GM18505 (cell line): ENCODE measurements at regions not wholly inside any gene's neighbourhood (a gene's known extent, or its start where the extent isn't known, plus 50 kb on each side); places are given as distances from the start of the nearest gene placed in this dataset.
"Not testable (repeated sequence)": the region's sequence is repeated elsewhere in the genome, so short reads cannot be mapped to it uniquely, and the experiment has no call there.

Experiments used
- ATAC-seq: cut with Tn5 transposase; IDR thresholded peaks from one replicate; pipeline ENCODE4 v1.9.1; 2021; ENCODE audit not compliant: unreplicated experiment
- POLR2A ChIP-seq: IDR thresholded peaks from 4 replicates; pipeline ENCODE4 v1.6.1; 2011; ENCODE audit warnings: borderline replicate concordance; ENCODE audit not compliant: insufficient read depth, insufficient read length; ENCODE audit errors: extremely low read depth

DNA sequence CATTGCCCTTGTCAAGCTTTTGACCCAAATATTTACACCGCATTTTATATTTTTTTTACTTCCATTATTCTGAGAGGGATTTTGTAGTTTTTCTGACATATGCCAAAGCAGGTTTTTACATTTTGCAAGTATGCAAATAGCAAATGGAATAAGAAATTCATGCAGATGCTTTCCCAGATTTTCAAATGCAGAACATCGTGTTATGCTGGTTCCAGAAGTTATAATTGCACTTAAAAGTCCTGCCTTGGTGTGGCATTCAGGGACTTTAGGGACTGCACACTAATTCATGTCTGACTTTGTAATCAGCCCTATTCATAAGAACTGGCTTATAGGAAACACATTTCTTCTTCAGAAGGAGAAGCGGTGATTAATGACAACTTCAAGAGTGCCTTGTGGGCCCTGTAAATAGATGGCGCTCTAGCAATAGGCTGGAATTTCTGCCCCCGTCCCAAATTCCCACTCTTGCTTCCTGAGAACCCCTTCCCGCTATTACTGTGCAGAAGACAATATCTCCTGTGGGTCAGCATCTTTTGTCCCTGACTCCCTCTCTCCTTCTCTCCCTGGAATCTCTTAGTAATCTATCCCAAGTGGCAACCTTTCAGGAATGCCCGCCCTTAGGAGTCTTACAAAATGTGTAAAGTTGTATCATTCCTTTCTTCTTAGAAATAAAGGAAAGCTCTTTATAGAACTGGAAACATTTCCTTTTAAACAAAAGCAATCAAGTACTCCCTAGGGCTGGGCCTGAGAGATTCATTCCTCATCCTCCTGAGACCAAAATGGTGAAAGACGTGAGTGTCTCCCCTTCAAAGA, 264.0 kb downstream of the INHBA start:
- no peak for TF ChIP-seq POLR2A
- no peak for ATAC-seq

- ATAC-seq: no peak
- TF ChIP-seq POLR2A: no peak
These were observed 265.4 kb downstream of the INHBA start for GRCh38 chr7:41437257-41438196.

DNA sequence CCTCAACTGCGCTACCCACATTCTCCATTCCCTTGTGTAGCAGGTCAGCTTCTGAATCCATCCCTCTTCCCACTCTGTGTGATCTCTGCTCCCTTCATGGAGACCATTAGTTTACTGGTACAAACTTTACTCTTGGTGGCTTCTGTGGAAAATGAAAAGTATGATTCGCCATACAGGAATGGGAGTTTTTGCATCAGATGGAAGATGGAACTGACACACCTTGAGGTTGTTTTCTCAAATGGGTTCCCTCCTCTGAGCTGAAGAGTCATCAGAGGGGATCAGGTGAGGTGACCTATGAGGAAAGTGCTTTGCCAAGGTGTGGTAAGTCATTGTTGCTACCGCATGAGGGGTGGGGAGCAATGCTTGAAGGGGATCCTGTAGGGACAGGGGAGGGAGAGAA, 266.8 kb downstream of the INHBA start:
- no peak for ATAC-seq
- no peak for TF ChIP-seq POLR2A

GRCh38 chr7:41435020-41435419, 267.9 kb downstream of the INHBA start:
- not testable (repeated sequence) for ATAC-seq

- ATAC-seq: no peak
- TF ChIP-seq POLR2A: no peak
These were observed 271.2 kb downstream of the INHBA start for GRCh38 chr7:41431671-41432070.

DNA sequence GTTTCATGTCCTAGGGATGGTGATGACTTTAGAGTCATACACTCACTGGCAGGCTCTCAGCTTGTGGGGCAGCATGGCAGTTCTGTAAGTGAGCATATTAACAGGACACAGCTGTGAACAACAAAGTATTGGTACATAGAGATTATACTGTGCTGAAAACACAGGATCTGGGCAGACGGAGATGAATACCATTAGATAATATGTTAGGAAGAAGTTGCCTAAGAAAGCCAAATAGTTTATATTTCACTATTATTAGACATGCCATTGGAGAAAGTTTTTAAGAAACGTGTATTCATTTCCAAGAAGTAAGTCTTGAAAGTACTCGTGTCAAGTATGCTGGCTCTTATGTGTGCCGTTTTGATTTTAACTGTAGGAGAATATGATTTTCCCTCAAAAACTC, 274.5 kb downstream of the INHBA start:
- no peak for ATAC-seq
- TF ChIP-seq POLR2A: no peak

DNA sequence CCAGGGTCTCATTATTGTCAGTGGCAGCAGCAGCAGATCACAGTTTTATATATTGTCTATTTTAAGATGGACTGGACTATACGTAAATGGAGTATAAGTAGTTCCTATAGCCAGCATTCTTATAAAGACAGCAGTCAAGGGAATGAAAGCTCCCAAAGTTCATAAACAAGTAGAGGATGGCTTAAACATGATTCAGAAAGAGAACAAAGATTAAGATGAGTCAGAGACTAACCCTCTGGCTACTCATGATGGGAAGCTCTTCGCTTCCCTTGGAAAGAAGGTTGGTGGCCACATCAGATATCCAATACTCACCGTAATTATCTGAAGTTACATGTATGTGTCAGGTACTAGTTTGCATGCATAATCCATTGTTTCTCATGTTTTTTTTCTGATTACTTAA, 277.0 kb downstream of the INHBA start:
- TF ChIP-seq POLR2A: no peak
- ATAC-seq: no peak

DNA sequence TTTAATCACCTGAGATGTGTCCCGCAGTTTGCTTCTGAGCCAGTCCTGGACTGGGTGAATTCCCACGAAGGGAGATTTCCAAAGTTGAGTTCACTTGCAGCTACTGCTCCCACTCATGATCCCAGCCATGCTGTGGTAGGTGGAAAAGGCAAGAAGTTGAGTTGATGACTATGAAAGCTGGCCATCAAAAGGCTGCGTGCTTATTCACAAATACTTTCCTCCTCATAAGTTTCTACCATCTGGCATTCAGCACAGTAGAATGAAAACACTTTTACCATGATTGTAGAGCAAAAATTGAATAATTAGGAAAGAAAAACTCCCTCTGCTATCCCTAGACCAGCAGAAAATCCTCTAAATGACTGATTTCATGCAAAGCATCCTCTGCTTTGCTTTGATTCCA, 281.8 kb downstream of the INHBA start:
- no peak for ATAC-seq

GRCh38 chr7:41420421-41420820, 282.5 kb downstream of the INHBA start:
- no peak for TF ChIP-seq POLR2A
- ATAC-seq: no peak

More for the DNA sequence above, 281.8 kb downstream of the INHBA start:
- no peak for TF ChIP-seq POLR2A

- ATAC-seq: no peak
- no peak for TF ChIP-seq POLR2A
These were observed 284.6 kb downstream of the INHBA start for GRCh38 chr7:41418337-41418736.

- ATAC-seq: no peak
- TF ChIP-seq POLR2A: no peak
These were observed 286.7 kb downstream of the INHBA start for GRCh38 chr7:41416208-41416595.

GRCh38 chr7:41415471-41416207, 287.3 kb downstream of the INHBA start:
- TF ChIP-seq POLR2A: no peak
- no peak for ATAC-seq

GRCh38 chr7:41415051-41415450, 287.8 kb downstream of the INHBA start:
- TF ChIP-seq POLR2A: no peak
- no peak for ATAC-seq
